RWPE2 (cell line): ENCODE measurements at regions not wholly inside any gene's neighbourhood (a gene's known extent, or its start where the extent isn't known, plus 50 kb on each side); places are given as distances from the start of the nearest gene placed in this dataset.
A peak's percentile ranks its signal among the peaks of the same experiment; 100 is the strongest.

Experiments used
- ATAC-seq: fragments of 200-7000 bp; cut with Tn5 transposase; 3 replicates; pipeline ENCODE4 v1.9.1; 2021; ENCODE audit warnings: low read depth
- DNase-seq: peaks from one replicate; pipeline ENCODE4 v3.0.0-alpha.2; 2020; ENCODE audit warnings: low spot score
- H3K27ac ChIP-seq: fragments of 450-650 bp; 2 replicates; pipeline ENCODE4 v1.5.1; 2017; ENCODE audit warnings: mild to moderate bottlenecking; ENCODE audit not compliant: poor library complexity, severe bottlenecking
- H3K27me3 ChIP-seq: fragments of 250-450 bp; sonication (Bioruptor Pico); 2 replicates; pipeline ENCODE4 v1.5.1; 2021; ENCODE audit warnings: mild to moderate bottlenecking, moderate library complexity; ENCODE audit not compliant: insufficient read depth, poor library complexity, severe bottlenecking
- H3K36me3 ChIP-seq: fragments of 250-450 bp; sonication (Bioruptor Pico); 2 replicates; pipeline ENCODE4 v1.5.1; 2020; ENCODE audit warnings: low read depth, mild to moderate bottlenecking, moderate library complexity
- H3K4me1 ChIP-seq: fragments of 250-450 bp; sonication (Bioruptor Pico); 2 replicates; pipeline ENCODE4 v1.5.1; 2021; ENCODE audit warnings: mild to moderate bottlenecking, moderate library complexity; ENCODE audit not compliant: insufficient read depth, poor library complexity, severe bottlenecking
- H3K4me3 ChIP-seq: fragments of 250-450 bp; sonication (Bioruptor Pico); 2 replicates; pipeline ENCODE4 v1.5.1; 2021; ENCODE audit warnings: mild to moderate bottlenecking, moderate library complexity; ENCODE audit not compliant: severe bottlenecking
- H3K9me3 ChIP-seq: fragments of 250-450 bp; sonication (Bioruptor Pico); 2 replicates; pipeline ENCODE4 v1.5.1; 2021; ENCODE audit warnings: mild to moderate bottlenecking, moderate library complexity; ENCODE audit not compliant: severe bottlenecking
- CTCF ChIP-seq: fragments of 450-650 bp; IDR thresholded peaks from one replicate; pipeline ENCODE4 v1.5.1; 2017; ENCODE audit warnings: mild to moderate bottlenecking, moderate library complexity; ENCODE audit not compliant: poor library complexity, severe bottlenecking

- DNase-seq (no peak), ATAC-seq (no peak)
- Histone ChIP-seq H3K9me3 (no peaks in the 10 kb centered on the region), H3K4me1 (no peaks in the 10 kb centered on the region), H3K27ac (no peak overlapping the region), H3K36me3 (no peaks in the 10 kb centered on the region), H3K27me3 (no peaks in the 10 kb centered on the region), H3K4me3 (no peak overlapping the region)
- TF ChIP-seq CTCF: no peak
Measured at GRCh38 chr3:143201870-143202752, 82.5 kb downstream of the CHST2 start.

- H3K27ac ChIP-seq: no peak overlapping the region
- TF ChIP-seq CTCF: no peak
- DNase-seq (no peak), ATAC-seq (no peak)
- H3K27me3 ChIP-seq: no peaks in the 10 kb centered on the region
- no peaks in the 10 kb centered on the region for H3K36me3 ChIP-seq
- H3K4me3 ChIP-seq: no peak overlapping the region
- no peaks in the 10 kb centered on the region for H3K9me3 ChIP-seq
- H3K4me1 ChIP-seq: no peaks in the 10 kb centered on the region
Measured at GRCh38 chr3:143203142-143203541, 83.6 kb downstream of the CHST2 start.

- H3K27ac ChIP-seq: no peak overlapping the region
- no peak overlapping the region for H3K4me3 ChIP-seq
- no peaks in the 10 kb centered on the region for H3K36me3 ChIP-seq
- H3K27me3 ChIP-seq: no peaks in the 10 kb centered on the region
- no peaks in the 10 kb centered on the region for H3K4me1 ChIP-seq
- no peak for DNase-seq
- TF ChIP-seq CTCF: no peak
- H3K9me3 ChIP-seq: no peaks in the 10 kb centered on the region
- peak; percentile 86 for ATAC-seq
Measured at GRCh38 chr3:143203848-143204247, 84.3 kb downstream of the CHST2 start.

- Histone ChIP-seq H3K4me1 (no peaks in the 10 kb centered on the region), H3K27ac (no peak overlapping the region), H3K4me3 (no peak overlapping the region), H3K27me3 (no peaks in the 10 kb centered on the region), H3K9me3 (no peaks in the 10 kb centered on the region), H3K36me3 (no peaks in the 10 kb centered on the region)
- no peak for TF ChIP-seq CTCF
- DNase-seq (no peak), ATAC-seq (no peak)
Measured at GRCh38 chr3:143206955-143207337, 87.4 kb downstream of the CHST2 start.

- ATAC-seq (no peak), DNase-seq (no peak)
- H3K36me3 ChIP-seq: no peaks in the 10 kb centered on the region
- no peaks in the 10 kb centered on the region for H3K27me3 ChIP-seq
- H3K27ac ChIP-seq: no peak overlapping the region
- no peak for TF ChIP-seq CTCF
- H3K4me1 ChIP-seq: no peaks in the 10 kb centered on the region
- no peaks in the 10 kb centered on the region for H3K9me3 ChIP-seq
- H3K4me3 ChIP-seq: no peak overlapping the region
Measured at GRCh38 chr3:143207338-143207961, 87.9 kb downstream of the CHST2 start.
